ENCODE measurements at regions not wholly inside any gene's neighbourhood (a gene's known extent, or its start where the extent isn't known, plus 50 kb on each side); places are given as distances from the start of the nearest gene placed in this dataset.

DNA sequence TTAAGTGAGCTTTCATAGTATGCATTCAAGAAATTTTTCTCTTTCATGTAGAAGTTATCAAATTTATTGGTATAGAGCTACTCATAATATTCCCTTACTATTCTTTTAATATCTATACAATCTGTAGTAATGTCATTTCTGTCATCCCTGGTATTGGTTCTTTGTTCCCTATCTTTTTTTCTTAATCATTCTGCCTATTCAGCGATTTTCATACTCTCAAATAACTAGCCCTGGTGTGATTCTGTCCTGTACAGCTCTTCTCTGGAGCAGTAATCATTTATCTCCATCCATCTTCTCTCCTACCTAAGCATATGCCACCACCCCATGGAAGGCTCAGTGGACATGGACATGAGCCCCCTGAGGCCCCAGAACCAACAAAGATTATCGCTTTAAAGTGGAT, 213.2 kb upstream of the NEBL start:
- TF ChIP-seq EZH2 (IDR thresholded peaks at IDR 0.05; ENCODE audit: borderline replicate concordance, low read length) (no peak), CTCF (conservative IDR thresholded peaks at IDR 0.05 in 1 of 2, IDR thresholded peaks at IDR 0.05 in 1 of 2; ENCODE audit: extremely low read depth in 1 of 2, insufficient read depth in 1 of 2, low read depth in 1 of 2, low read length in 2 of 2) (no peak)

All from mammary epithelial cell (primary cell).